Osteocyte (in vitro differentiated cells): ENCODE measurements at regions not wholly inside any gene's neighbourhood (a gene's known extent, or its start where the extent isn't known, plus 50 kb on each side); places are given as distances from the start of the nearest gene placed in this dataset.

Experiments used
- DNase-seq: peaks from one replicate; pipeline ENCODE4 v3.0.0; 2021; ENCODE audit warnings: mixed read lengths; ENCODE audit not compliant: unreplicated experiment; ENCODE audit errors: extremely low spot score
- H3K27ac Mint-ChIP-seq: one replicate; pipeline ENCODE4 v1.8.0; 2021; ENCODE audit warnings: mild to moderate bottlenecking, mixed read lengths; ENCODE audit not compliant: unreplicated experiment
- H3K27me3 Mint-ChIP-seq: one replicate; pipeline ENCODE4 v1.8.0; 2021; ENCODE audit warnings: mixed read lengths; ENCODE audit not compliant: unreplicated experiment
- H3K36me3 Mint-ChIP-seq: one replicate; pipeline ENCODE4 v1.8.0; 2021; ENCODE audit warnings: mixed read lengths; ENCODE audit not compliant: unreplicated experiment
- H3K4me1 Mint-ChIP-seq: one replicate; pipeline ENCODE4 v1.8.0; 2021; ENCODE audit warnings: mixed read lengths; ENCODE audit not compliant: unreplicated experiment
- H3K4me3 Mint-ChIP-seq: one replicate; pipeline ENCODE4 v1.8.0; 2021; ENCODE audit warnings: mild to moderate bottlenecking, moderate library complexity, mixed read lengths; ENCODE audit not compliant: unreplicated experiment
- H3K9me3 Mint-ChIP-seq: one replicate; pipeline ENCODE4 v1.8.0; 2021; ENCODE audit warnings: mixed read lengths; ENCODE audit not compliant: unreplicated experiment
- TF ChIP-seq, protein P1 (sequence below): fragments of 200-600 bp; sonication (generic); IDR thresholded peaks from 2 replicates; pipeline ENCODE4 v1.5.0; 2021; ENCODE audit warnings: antibody characterized with exemption, mild to moderate bottlenecking, moderate library complexity

DNA sequence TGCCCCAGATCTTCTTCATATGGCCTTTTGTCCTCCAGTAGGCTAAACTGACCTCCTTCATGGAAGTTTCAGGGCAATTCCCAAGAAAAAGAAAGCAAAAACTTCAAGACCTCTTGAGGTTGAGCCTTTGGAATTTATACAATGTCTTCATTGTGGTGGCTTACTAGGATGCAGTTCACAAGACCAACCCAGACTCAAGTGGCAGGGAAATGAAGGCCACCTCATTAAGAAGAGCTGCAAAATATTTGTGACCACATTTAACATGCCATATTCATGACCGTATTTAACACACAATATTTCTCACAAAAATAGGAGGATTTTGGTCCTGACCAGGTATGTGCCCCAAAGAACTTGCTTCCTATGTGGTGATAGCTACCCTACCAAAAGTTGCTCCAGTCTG is 605.5 kb upstream of the PITX2 start:
- no peak overlapping the region for H3K4me3 Mint-ChIP-seq
- peaks cover 2% of the 10 kb centered on the region for H3K27me3 Mint-ChIP-seq
- TF ChIP-seq, protein P1, sequence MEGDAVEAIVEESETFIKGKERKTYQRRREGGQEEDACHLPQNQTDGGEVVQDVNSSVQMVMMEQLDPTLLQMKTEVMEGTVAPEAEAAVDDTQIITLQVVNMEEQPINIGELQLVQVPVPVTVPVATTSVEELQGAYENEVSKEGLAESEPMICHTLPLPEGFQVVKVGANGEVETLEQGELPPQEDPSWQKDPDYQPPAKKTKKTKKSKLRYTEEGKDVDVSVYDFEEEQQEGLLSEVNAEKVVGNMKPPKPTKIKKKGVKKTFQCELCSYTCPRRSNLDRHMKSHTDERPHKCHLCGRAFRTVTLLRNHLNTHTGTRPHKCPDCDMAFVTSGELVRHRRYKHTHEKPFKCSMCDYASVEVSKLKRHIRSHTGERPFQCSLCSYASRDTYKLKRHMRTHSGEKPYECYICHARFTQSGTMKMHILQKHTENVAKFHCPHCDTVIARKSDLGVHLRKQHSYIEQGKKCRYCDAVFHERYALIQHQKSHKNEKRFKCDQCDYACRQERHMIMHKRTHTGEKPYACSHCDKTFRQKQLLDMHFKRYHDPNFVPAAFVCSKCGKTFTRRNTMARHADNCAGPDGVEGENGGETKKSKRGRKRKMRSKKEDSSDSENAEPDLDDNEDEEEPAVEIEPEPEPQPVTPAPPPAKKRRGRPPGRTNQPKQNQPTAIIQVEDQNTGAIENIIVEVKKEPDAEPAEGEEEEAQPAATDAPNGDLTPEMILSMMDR, result no peak
- no peaks in the 10 kb centered on the region for H3K4me1 Mint-ChIP-seq
- H3K27ac Mint-ChIP-seq, result no peak overlapping the region
- DNase-seq, result no peak
- H3K9me3 Mint-ChIP-seq, result no peaks in the 10 kb centered on the region
- no peaks in the 10 kb centered on the region for H3K36me3 Mint-ChIP-seq

DNA sequence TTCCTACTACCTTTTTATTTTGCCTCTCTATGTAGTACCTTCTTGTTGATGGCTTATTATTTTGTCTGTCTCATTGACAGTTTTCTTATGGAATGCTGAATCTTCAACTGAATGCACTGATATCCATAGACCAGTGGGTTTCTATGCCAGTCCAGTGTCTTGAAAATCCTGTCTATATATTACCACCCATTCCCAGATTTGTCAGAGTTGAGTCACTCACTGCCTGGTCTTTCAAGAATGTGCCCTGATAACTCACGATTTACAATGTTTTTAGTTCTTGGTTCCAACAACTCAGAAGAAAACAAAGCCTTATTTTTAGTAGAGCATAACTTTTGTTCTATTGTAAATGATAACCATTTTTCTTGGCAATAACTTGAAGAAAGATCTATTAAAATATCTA is 606.0 kb upstream of the PITX2 start:
- no peak for DNase-seq
- Mint-ChIP-seq H3K36me3 (no peaks in the 10 kb centered on the region), H3K9me3 (no peaks in the 10 kb centered on the region), H3K27me3 (peaks cover 2% of the 10 kb centered on the region), H3K4me1 (no peaks in the 10 kb centered on the region), H3K4me3 (no peak overlapping the region), H3K27ac (no peak overlapping the region)
- TF ChIP-seq, protein P1, result no peak

DNA sequence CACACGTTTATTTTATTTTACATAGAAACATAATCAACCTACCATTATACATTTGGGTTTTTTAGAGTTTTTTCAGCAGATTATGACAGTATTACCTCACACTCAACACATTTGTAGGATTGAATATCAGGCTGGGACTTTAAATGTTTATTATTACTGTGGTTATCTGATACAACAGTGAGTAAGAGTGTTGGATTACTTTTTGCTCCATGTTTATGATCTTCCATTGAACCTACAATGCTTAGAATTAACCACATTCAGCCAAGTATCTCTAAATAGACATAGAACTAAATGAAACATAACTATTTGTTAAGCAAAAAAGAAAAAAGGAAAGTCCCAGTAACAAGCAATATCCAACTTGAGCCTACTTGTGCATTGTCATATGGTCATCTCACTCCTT is 607.4 kb upstream of the PITX2 start:
- no peaks in the 10 kb centered on the region for H3K4me1 Mint-ChIP-seq
- peaks cover 5% of the 10 kb centered on the region for H3K27me3 Mint-ChIP-seq
- H3K36me3 Mint-ChIP-seq, result no peaks in the 10 kb centered on the region
- no peak overlapping the region for H3K27ac Mint-ChIP-seq
- no peaks in the 10 kb centered on the region for H3K9me3 Mint-ChIP-seq
- no peak overlapping the region for H3K4me3 Mint-ChIP-seq
- DNase-seq, result no peak
- TF ChIP-seq, protein P1, result no peak

DNA sequence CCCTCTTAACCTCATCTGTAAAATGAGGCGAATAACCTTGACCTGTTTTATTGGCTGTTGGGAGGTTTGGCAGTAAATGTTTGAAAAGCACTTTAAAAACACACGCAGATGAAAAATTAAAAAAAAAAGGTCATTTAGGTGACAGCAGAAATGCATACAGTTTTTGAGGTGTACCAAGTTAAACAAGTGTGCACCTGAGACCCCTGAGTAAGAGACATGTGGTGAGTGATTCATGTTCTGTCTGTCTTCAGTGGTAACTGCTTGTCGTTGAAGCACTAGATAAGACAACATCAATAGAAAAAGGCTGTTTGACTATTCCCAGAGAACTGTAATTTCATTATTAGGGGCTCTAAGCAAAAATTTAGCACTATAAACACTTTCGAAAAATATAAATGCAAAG is 608.4 kb upstream of the PITX2 start:
- H3K4me3 Mint-ChIP-seq, result no peak overlapping the region
- no peaks in the 10 kb centered on the region for H3K9me3 Mint-ChIP-seq
- peaks cover 5% of the 10 kb centered on the region for H3K27me3 Mint-ChIP-seq

DNA sequence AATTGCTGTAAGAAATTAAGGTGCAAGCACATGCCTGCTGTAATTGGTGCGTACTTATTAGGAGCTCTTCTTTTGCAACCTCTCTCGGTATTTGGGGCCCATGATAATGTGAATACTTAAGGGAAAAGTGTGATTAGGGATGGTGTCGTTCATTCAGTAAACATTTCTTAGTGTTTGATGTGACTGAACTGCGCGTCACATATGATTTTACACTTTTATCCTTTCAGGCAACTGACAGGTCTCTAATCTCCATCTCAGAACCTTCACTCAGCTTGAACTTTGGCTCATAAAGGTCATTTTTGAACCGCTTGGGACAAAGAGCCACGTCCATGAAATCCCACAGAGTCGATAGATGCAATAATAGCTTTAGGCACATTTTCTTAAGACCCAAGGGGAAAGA is 612.1 kb upstream of the PITX2 start:
- TF ChIP-seq, protein P1, result no peak

More for the DNA sequence above, 608.4 kb upstream of the PITX2 start:
- no peaks in the 10 kb centered on the region for H3K4me1 Mint-ChIP-seq
- no peaks in the 10 kb centered on the region for H3K36me3 Mint-ChIP-seq
- TF ChIP-seq, protein P1, result no peak
- H3K27ac Mint-ChIP-seq, result no peak overlapping the region
- DNase-seq, result no peak

More for the DNA sequence above, 612.1 kb upstream of the PITX2 start:
- H3K4me1 Mint-ChIP-seq, result no peaks in the 10 kb centered on the region
- no peak overlapping the region for H3K27ac Mint-ChIP-seq
- H3K27me3 Mint-ChIP-seq, result peaks cover 5% of the 10 kb centered on the region
- H3K9me3 Mint-ChIP-seq, result no peaks in the 10 kb centered on the region
- H3K36me3 Mint-ChIP-seq, result no peaks in the 10 kb centered on the region
- no peak overlapping the region for H3K4me3 Mint-ChIP-seq
- no peak for DNase-seq
